GM19035 (cell line): ENCODE measurements at regions not wholly inside any gene's neighbourhood (a gene's known extent, or its start where the extent isn't known, plus 50 kb on each side); places are given as distances from the start of the nearest gene placed in this dataset.

Source experiments
- ATAC-seq: cut with Tn5 transposase; IDR thresholded peaks from one replicate; pipeline ENCODE4 v1.9.1; 2021; ENCODE audit not compliant: unreplicated experiment

GRCh38 chr3:88921986-88922385, 185.4 kb upstream of the EPHA3 start:
- no peak for ATAC-seq

GRCh38 chr3:88926221-88926620, 181.2 kb upstream of the EPHA3 start:
- no peak for ATAC-seq

GRCh38 chr3:88930611-88931010, 176.8 kb upstream of the EPHA3 start:
- no peak for ATAC-seq

- ATAC-seq: no peak
Observed at GRCh38 chr3:88936831-88937230, 170.6 kb upstream of the EPHA3 start.

GRCh38 chr3:88940296-88940695, 167.1 kb upstream of the EPHA3 start:
- no peak for ATAC-seq

GRCh38 chr3:88947013-88947412, 160.4 kb upstream of the EPHA3 start:
- no peak for ATAC-seq

GRCh38 chr3:88954853-88955252, 152.6 kb upstream of the EPHA3 start:
- ATAC-seq: no peak

GRCh38 chr3:88955274-88955673, 152.1 kb upstream of the EPHA3 start:
- ATAC-seq: no peak

GRCh38 chr3:88957711-88958439, 149.5 kb upstream of the EPHA3 start:
- ATAC-seq: no peak

- no peak for ATAC-seq
Observed at GRCh38 chr3:88960019-88960418, 147.4 kb upstream of the EPHA3 start.

- ATAC-seq: no peak
Observed at GRCh38 chr3:88963003-88963402, 144.4 kb upstream of the EPHA3 start.

GRCh38 chr3:88979760-88980159, 127.7 kb upstream of the EPHA3 start:
- no peak for ATAC-seq

GRCh38 chr3:88983458-88983857, 124.0 kb upstream of the EPHA3 start:
- ATAC-seq: no peak

GRCh38 chr3:88984256-88984655, 123.2 kb upstream of the EPHA3 start:
- no peak for ATAC-seq

GRCh38 chr3:88984832-88985231, 122.6 kb upstream of the EPHA3 start:
- no peak for ATAC-seq

GRCh38 chr3:88985491-88985890, 121.9 kb upstream of the EPHA3 start:
- ATAC-seq: no peak

GRCh38 chr3:88986834-88987233, 120.6 kb upstream of the EPHA3 start:
- no peak for ATAC-seq

GRCh38 chr3:88987776-88988175, 119.6 kb upstream of the EPHA3 start:
- no peak for ATAC-seq

- no peak for ATAC-seq
Observed at GRCh38 chr3:88988906-88989305, 118.5 kb upstream of the EPHA3 start.

GRCh38 chr3:88991496-88991895, 115.9 kb upstream of the EPHA3 start:
- no peak for ATAC-seq

GRCh38 chr3:88996691-88997090, 110.7 kb upstream of the EPHA3 start:
- ATAC-seq: no peak

GRCh38 chr3:88997260-88997659, 110.2 kb upstream of the EPHA3 start:
- ATAC-seq: no peak

- no peak for ATAC-seq
Observed at GRCh38 chr3:89000886-89001285, 106.5 kb upstream of the EPHA3 start.
